IPS-20b (cell line): ENCODE measurements at regions not wholly inside any gene's neighbourhood (a gene's known extent, or its start where the extent isn't known, plus 50 kb on each side); places are given as distances from the start of the nearest gene placed in this dataset.
"Not testable (repeated sequence)": the region's sequence is repeated elsewhere in the genome, so short reads cannot be mapped to it uniquely, and the experiment has no call there.

Experiments used
- H3K27ac ChIP-seq: one replicate; pipeline ENCODE4 v1.5.1; 2013; ENCODE audit warnings: low read length
- H3K27me3 ChIP-seq: 2 replicates; pipeline ENCODE4 v1.6.1; 2013; ENCODE audit warnings: mild to moderate bottlenecking, low read length, inconsistent platforms; ENCODE audit not compliant: insufficient read depth
- H3K36me3 ChIP-seq: 2 replicates; pipeline ENCODE4 v1.6.1; 2013; ENCODE audit warnings: low read depth, mild to moderate bottlenecking, inconsistent platforms, low read length, moderate library complexity; ENCODE audit not compliant: insufficient read depth
- H3K4me1 ChIP-seq: 2 replicates; pipeline ENCODE4 v1.6.1; 2013; ENCODE audit warnings: mild to moderate bottlenecking, control low read depth, inconsistent platforms, low read length, moderate library complexity; ENCODE audit not compliant: insufficient read depth
- H3K4me3 ChIP-seq: 2 replicates; pipeline ENCODE4 v1.5.1; 2013; ENCODE audit warnings: mild to moderate bottlenecking, low read length, inconsistent platforms
- H3K9ac ChIP-seq: 2 replicates; pipeline ENCODE4 v1.6.1; 2013; ENCODE audit warnings: low read depth, mild to moderate bottlenecking, inconsistent platforms, low read length, moderate library complexity
- H3K9me3 ChIP-seq: 2 replicates; pipeline ENCODE4 v1.6.1; 2013; ENCODE audit warnings: mild to moderate bottlenecking, low read depth, low read length, inconsistent platforms; ENCODE audit not compliant: insufficient read depth

GRCh38 chr5:93359296-93359959, 221.6 kb downstream of the NR2F1-AS1 start:
- H3K9me3 ChIP-seq: no peaks in the 10 kb centered on the region
- no peak overlapping the region for H3K27ac ChIP-seq
- H3K4me3 ChIP-seq: no peak overlapping the region
- H3K9ac ChIP-seq: no peak overlapping the region
- H3K4me1 ChIP-seq: no peaks in the 10 kb centered on the region
- H3K36me3 ChIP-seq: no peaks in the 10 kb centered on the region
- no peaks in the 10 kb centered on the region for H3K27me3 ChIP-seq

GRCh38 chr5:93358176-93358575, 222.8 kb downstream of the NR2F1-AS1 start:
- H3K27ac ChIP-seq: no peak overlapping the region
- no peak overlapping the region for H3K9ac ChIP-seq
- H3K4me1 ChIP-seq: no peaks in the 10 kb centered on the region
- H3K27me3 ChIP-seq: no peaks in the 10 kb centered on the region
- no peak overlapping the region for H3K4me3 ChIP-seq
- H3K9me3 ChIP-seq: no peaks in the 10 kb centered on the region
- H3K36me3 ChIP-seq: no peaks in the 10 kb centered on the region

GRCh38 chr5:93357686-93358085, 223.3 kb downstream of the NR2F1-AS1 start:
- H3K9me3 ChIP-seq: no peaks in the 10 kb centered on the region
- no peaks in the 10 kb centered on the region for H3K4me1 ChIP-seq
- no peak overlapping the region for H3K9ac ChIP-seq
- H3K4me3 ChIP-seq: no peak overlapping the region
- H3K27ac ChIP-seq: no peak overlapping the region
- H3K36me3 ChIP-seq: no peaks in the 10 kb centered on the region
- no peaks in the 10 kb centered on the region for H3K27me3 ChIP-seq

- H3K4me3 ChIP-seq: no peak overlapping the region
- no peaks in the 10 kb centered on the region for H3K36me3 ChIP-seq
- no peaks in the 10 kb centered on the region for H3K4me1 ChIP-seq
- H3K27me3 ChIP-seq: no peaks in the 10 kb centered on the region
- H3K27ac ChIP-seq: no peak overlapping the region
- H3K9me3 ChIP-seq: no peaks in the 10 kb centered on the region
- H3K9ac ChIP-seq: no peak overlapping the region
Observed at GRCh38 chr5:93355691-93356090, 225.3 kb downstream of the NR2F1-AS1 start.

- no peaks in the 10 kb centered on the region for H3K27me3 ChIP-seq
- H3K27ac ChIP-seq: no peak overlapping the region
- H3K9ac ChIP-seq: no peak overlapping the region
- no peak overlapping the region for H3K4me3 ChIP-seq
- no peaks in the 10 kb centered on the region for H3K4me1 ChIP-seq
- H3K9me3 ChIP-seq: no peaks in the 10 kb centered on the region
- H3K36me3 ChIP-seq: no peaks in the 10 kb centered on the region
Observed at GRCh38 chr5:93352186-93352585, 228.8 kb downstream of the NR2F1-AS1 start.

DNA sequence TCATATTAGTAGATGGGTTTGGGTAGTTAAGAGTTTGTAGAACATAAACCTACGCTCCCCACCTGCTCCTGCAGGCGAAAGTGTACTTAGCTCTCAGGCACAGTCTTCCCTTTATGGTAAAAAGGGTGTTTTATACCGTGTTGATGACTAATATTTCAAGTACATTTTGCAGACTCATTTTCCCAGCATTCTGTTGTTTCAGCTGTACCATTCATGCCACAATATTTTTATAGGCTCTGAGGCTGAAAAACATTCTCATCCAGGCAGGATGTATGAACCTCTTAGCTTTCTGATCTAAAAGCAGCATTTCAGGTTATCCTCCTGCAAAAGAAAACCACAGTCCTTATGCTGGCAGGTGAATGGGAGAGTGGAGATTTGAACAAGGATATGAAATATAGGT, 231.4 kb downstream of the NR2F1-AS1 start:
- Histone ChIP-seq H3K36me3 (no peaks in the 10 kb centered on the region), H3K4me1 (no peaks in the 10 kb centered on the region), H3K4me3 (no peak overlapping the region), H3K9ac (no peak overlapping the region), H3K27ac (no peak overlapping the region), H3K27me3 (no peaks in the 10 kb centered on the region), H3K9me3 (no peaks in the 10 kb centered on the region)

- Histone ChIP-seq H3K4me1 (no peaks in the 10 kb centered on the region), H3K9ac (no peak overlapping the region)
Observed at GRCh38 chr5:93348231-93348630, 232.8 kb downstream of the NR2F1-AS1 start.

GRCh38 chr5:93346850-93347249, 234.2 kb downstream of the NR2F1-AS1 start:
- H3K4me3 ChIP-seq, H3K9me3 ChIP-seq, H3K27ac ChIP-seq, H3K27me3 ChIP-seq, H3K36me3 ChIP-seq, H3K4me1 ChIP-seq, H3K9ac ChIP-seq: not testable (repeated sequence)

More at GRCh38 chr5:93348231-93348630, 232.8 kb downstream of the NR2F1-AS1 start:
- H3K4me3 ChIP-seq: no peak overlapping the region
- H3K36me3 ChIP-seq: no peaks in the 10 kb centered on the region
- no peaks in the 10 kb centered on the region for H3K27me3 ChIP-seq
- no peak overlapping the region for H3K27ac ChIP-seq
- no peaks in the 10 kb centered on the region for H3K9me3 ChIP-seq

GRCh38 chr5:93346301-93346700, 234.7 kb downstream of the NR2F1-AS1 start:
- Histone ChIP-seq H3K4me3 (no peak overlapping the region), H3K9ac (no peak overlapping the region), H3K36me3 (no peaks in the 10 kb centered on the region), H3K27ac (no peak overlapping the region), H3K9me3 (no peaks in the 10 kb centered on the region), H3K4me1 (no peaks in the 10 kb centered on the region), H3K27me3 (no peaks in the 10 kb centered on the region)

DNA sequence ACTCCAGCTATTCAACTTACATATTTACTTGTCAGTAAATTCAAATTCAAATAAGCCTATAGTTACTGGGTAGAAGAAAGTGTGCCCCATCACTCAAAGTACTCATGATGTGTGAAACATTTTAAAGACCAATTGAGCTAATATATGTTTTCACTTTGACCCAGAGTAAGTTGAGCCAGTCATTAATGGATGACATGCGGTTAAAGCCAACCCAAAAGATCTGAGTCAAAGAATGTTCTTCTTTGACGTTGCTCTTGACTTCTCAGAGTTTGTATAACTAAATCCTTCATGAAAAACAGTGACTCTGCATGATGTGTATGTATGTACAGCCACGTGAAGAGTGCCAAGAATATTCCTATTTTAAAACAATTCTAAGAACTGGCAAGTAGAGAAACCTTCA, 237.4 kb downstream of the NR2F1-AS1 start:
- Histone ChIP-seq H3K36me3 (no peaks in the 10 kb centered on the region), H3K4me3 (no peak overlapping the region), H3K9me3 (no peaks in the 10 kb centered on the region), H3K4me1 (no peaks in the 10 kb centered on the region), H3K9ac (no peak overlapping the region), H3K27ac (no peak overlapping the region), H3K27me3 (no peaks in the 10 kb centered on the region)

DNA sequence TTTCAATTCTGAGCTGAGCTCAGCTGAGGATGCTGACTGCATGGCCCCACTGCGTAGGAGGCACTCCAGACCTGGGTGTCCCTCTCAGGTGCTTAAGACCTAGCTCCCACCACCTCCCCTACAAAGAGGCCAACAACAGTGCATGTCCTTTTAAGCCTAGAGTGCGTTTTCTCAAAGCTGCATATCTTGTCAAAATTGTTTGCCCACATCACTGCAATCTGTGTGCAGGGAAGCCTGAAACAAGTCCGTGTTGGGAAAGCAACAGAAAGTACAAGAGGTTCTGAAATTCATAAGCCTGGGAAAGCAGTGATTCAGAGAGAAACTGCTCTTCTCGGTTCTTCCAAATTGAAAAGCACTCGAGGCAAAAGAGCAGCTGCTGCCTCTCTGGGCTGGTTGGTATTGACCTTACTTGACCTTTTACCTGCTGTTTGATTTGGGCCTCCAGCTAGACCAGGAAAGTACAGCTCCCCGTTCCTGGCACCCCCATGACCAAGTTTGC, 238.4 kb downstream of the NR2F1-AS1 start:
- H3K9ac ChIP-seq: no peak overlapping the region
- no peaks in the 10 kb centered on the region for H3K27me3 ChIP-seq
- no peaks in the 10 kb centered on the region for H3K4me1 ChIP-seq
- no peak overlapping the region for H3K4me3 ChIP-seq
- no peak overlapping the region for H3K27ac ChIP-seq
- H3K36me3 ChIP-seq: no peaks in the 10 kb centered on the region
- no peaks in the 10 kb centered on the region for H3K9me3 ChIP-seq

DNA sequence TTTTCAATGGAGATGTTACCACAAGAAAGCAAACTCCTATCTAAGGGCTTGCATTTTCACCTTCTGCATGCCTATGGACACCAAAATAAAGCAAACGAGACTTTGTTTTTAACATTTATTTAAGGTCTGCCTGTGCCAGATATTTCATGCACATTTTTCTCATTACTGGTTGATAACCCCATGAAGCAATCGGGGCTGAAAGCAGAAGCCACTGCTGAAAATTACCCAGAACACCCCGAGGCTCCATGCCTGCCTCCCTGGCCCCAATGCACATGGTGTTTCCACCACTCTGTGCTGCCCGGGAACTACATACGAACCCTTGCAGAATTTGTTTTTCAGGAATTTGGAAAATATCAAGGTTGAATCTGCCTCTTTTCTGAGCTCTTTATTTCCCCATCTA, 240.1 kb downstream of the NR2F1-AS1 start:
- no peaks in the 10 kb centered on the region for H3K9me3 ChIP-seq

More for the DNA sequence above, 240.1 kb downstream of the NR2F1-AS1 start:
- no peak overlapping the region for H3K9ac ChIP-seq
- no peaks in the 10 kb centered on the region for H3K36me3 ChIP-seq
- no peak overlapping the region for H3K4me3 ChIP-seq
- no peaks in the 10 kb centered on the region for H3K4me1 ChIP-seq
- no peak overlapping the region for H3K27ac ChIP-seq
- no peaks in the 10 kb centered on the region for H3K27me3 ChIP-seq
